A549 (cell line): ENCODE measurements at regions not wholly inside any gene's neighbourhood (a gene's known extent, or its start where the extent isn't known, plus 50 kb on each side); places are given as distances from the start of the nearest gene placed in this dataset.

Source experiments
- ATAC-seq, 2 experiments: fragments of 200-7000 bp in 1 of 2; fragments of >200 bp in 1 of 2; cut with Nextera tagmentation in 1 of 2; cut with Tn5 transposase in 1 of 2; 3 replicates each; pipeline versions ENCODE4 v1.8.0 to v1.9.1; 2018 to 2020; ENCODE audit warnings: mild to moderate bottlenecking in 1 of 2, moderate library complexity in 1 of 2
- CTCF ChIA-PET: fragments of 300-600 bp; sonication (Branson Sonifier 250); formaldehyde crosslinking; extraction: SDS; loops from one replicate; lab custom pipeline; 2021; ENCODE audit warnings: antibody characterized with exemption, inconsistent platforms; lab: Yijun Ruan, JAX
- POLR2A ChIA-PET: fragments of 350-600 bp; formaldehyde crosslinking; extraction: SDS; loops from one replicate; lab custom pipeline; 2021; ENCODE audit warnings: antibody characterized with exemption, inconsistent platforms; lab: Yijun Ruan, JAX
- DNase-seq, 2 experiments: peaks; one replicate each; pipeline versions ENCODE4 v3.0.0 to v3.0.0-alpha.2; 2011 to 2016; ENCODE audit warnings: low read depth in 1 of 2, low spot score in 1 of 2
- FAIRE-seq: peaks from 2 replicates; lab custom pipeline; 2011; peaks lifted over from hg19 to GRCh38; lab: Jason Lieb, UNC
- H3K27ac ChIP-seq, 2 experiments: fragments of >200 bp; sonication (Bioruptor Twin); formaldehyde crosslinking; 3 replicates each; pipeline ENCODE4 v1.5.1; 2016 to 2017
- H3K4me1 ChIP-seq: fragments of >200 bp; sonication (Bioruptor Twin); formaldehyde crosslinking; 3 replicates; pipeline ENCODE4 v1.6.1; 2016
- H3K4me2 ChIP-seq: fragments of >200 bp; sonication (Bioruptor Twin); formaldehyde crosslinking; 3 replicates; pipeline ENCODE4 v1.6.1; 2016
- H3K4me3 ChIP-seq: fragments of >200 bp; sonication (Bioruptor Twin); formaldehyde crosslinking; 3 replicates; pipeline ENCODE4 v1.5.1; 2016
- H3K9me3 ChIP-seq: fragments of >200 bp; sonication (Bioruptor Twin); formaldehyde crosslinking; 3 replicates; pipeline ENCODE4 v1.6.1; 2016
- BHLHE40 ChIP-seq: IDR thresholded peaks from 2 replicates; pipeline ENCODE4 v1.6.1; 2012; ENCODE audit warnings: low read depth, low read length, inconsistent platforms
- CBX2 ChIP-seq: fragments of 200-600 bp; sonication (generic); IDR thresholded peaks from 2 replicates; pipeline ENCODE4 v1.6.1; 2016; ENCODE audit warnings: low read depth, mild to moderate bottlenecking, borderline replicate concordance
- CEBPB ChIP-seq, 2 experiments: fragments of >200 bp in 1 of 2; sonication (Bioruptor Twin) in 1 of 2; formaldehyde crosslinking in 1 of 2; IDR thresholded peaks; 2 replicates each; pipeline ENCODE4 v1.6.1; 2012 to 2016
- CHD2 ChIP-seq: fragments of 150-350 bp; IDR thresholded peaks from 2 replicates; pipeline ENCODE4 v1.6.1; 2014; ENCODE audit warnings: low read length; ENCODE audit not compliant: partially characterized antibody
- EHMT2 ChIP-seq: fragments of 200-600 bp; sonication (generic); IDR thresholded peaks from 2 replicates; pipeline ENCODE4 v1.6.1; 2016; ENCODE audit warnings: antibody characterized with exemption, low read depth, mild to moderate bottlenecking, moderate library complexity
- FOSB ChIP-seq: fragments of 250-450 bp; sonication (Bioruptor Pico); IDR thresholded peaks from 2 replicates; pipeline ENCODE4 v1.5.0; 2020; ENCODE audit warnings: mild to moderate bottlenecking, moderate library complexity
- FOSL2 ChIP-seq, 2 experiments: fragments of 450-650 bp in 1 of 2; fragments of >200 bp in 1 of 2; sonication (Bioruptor Twin) in 1 of 2; formaldehyde crosslinking; IDR thresholded peaks; 2 replicates each; pipeline versions ENCODE4 v1.5.0 to v1.6.1; 2016 to 2020; ENCODE audit warnings: mild to moderate bottlenecking in 1 of 2, moderate library complexity in 1 of 2
- FOXS1 ChIP-seq: fragments of 250-450 bp; sonication (Bioruptor Pico); IDR thresholded peaks from 2 replicates; pipeline ENCODE4 v1.5.0; 2020; ENCODE audit warnings: mild to moderate bottlenecking, moderate library complexity
- HDAC2 ChIP-seq: fragments of 200-600 bp; sonication (generic); IDR thresholded peaks from 2 replicates; pipeline ENCODE4 v1.6.1; 2016
- HEYL ChIP-seq: fragments of 250-450 bp; sonication (Bioruptor Pico); IDR thresholded peaks from 2 replicates; pipeline ENCODE4 v1.8.0; 2021; ENCODE audit warnings: mild to moderate bottlenecking, moderate library complexity
- HOXB13 ChIP-seq: fragments of 250-450 bp; sonication (Bioruptor Pico); IDR thresholded peaks from 2 replicates; pipeline ENCODE4 v1.5.0; 2020; ENCODE audit warnings: low read depth, mild to moderate bottlenecking, moderate library complexity
- MAZ ChIP-seq: fragments of 150-350 bp; IDR thresholded peaks from 2 replicates; pipeline ENCODE4 v1.6.1; 2014; ENCODE audit warnings: antibody characterized with exemption, low read depth, low read length, borderline replicate concordance
- MYC ChIP-seq: IDR thresholded peaks from 2 replicates; pipeline ENCODE4 v1.6.1; 2012; ENCODE audit warnings: mild to moderate bottlenecking, inconsistent platforms, low read length, improper control_type of control experiment, borderline replicate concordance
- NPAS2 ChIP-seq: fragments of 250-450 bp; sonication (Bioruptor Pico); IDR thresholded peaks from 2 replicates; pipeline ENCODE4 v1.8.0; 2022; ENCODE audit warnings: mild to moderate bottlenecking, moderate library complexity, borderline replicate concordance
- PHF8 ChIP-seq: fragments of 200-600 bp; sonication (generic); IDR thresholded peaks from 2 replicates; pipeline ENCODE4 v1.6.1; 2016; ENCODE audit warnings: low read depth, mild to moderate bottlenecking, antibody characterized with exemption, moderate library complexity, borderline replicate concordance
- RARB ChIP-seq: fragments of 250-450 bp; sonication (Bioruptor Pico); IDR thresholded peaks from 2 replicates; pipeline ENCODE4 v1.8.0; 2021; ENCODE audit warnings: mild to moderate bottlenecking, moderate library complexity
- RFX5 ChIP-seq: fragments of 450-650 bp; IDR thresholded peaks from 2 replicates; pipeline ENCODE4 v1.7.1; 2014; ENCODE audit warnings: antibody characterized with exemption, mild to moderate bottlenecking, moderate library complexity
- TFCP2L1 ChIP-seq: fragments of 250-450 bp; sonication (Bioruptor Pico); IDR thresholded peaks from 2 replicates; pipeline ENCODE4 v1.5.0; 2021; ENCODE audit warnings: mild to moderate bottlenecking
- USF2 ChIP-seq: fragments of 450-650 bp; IDR thresholded peaks from 2 replicates; pipeline ENCODE4 v1.6.1; 2014; ENCODE audit warnings: antibody characterized with exemption
- ZNF302 ChIP-seq: fragments of 250-450 bp; sonication (Bioruptor Pico); IDR thresholded peaks from 2 replicates; pipeline ENCODE4 v1.9.0; 2021; ENCODE audit warnings: inconsistent platforms, mild to moderate bottlenecking, moderate library complexity
- WGBS: methylation state at CpG from one replicate; pipeline ENCODE4 v1.1.6; 2017; ENCODE audit errors: missing lambda C conversion rate; 5-methylcytosine and 5-hydroxymethylcytosine counted together
- TF ChIP-seq, protein P1 (sequence below): fragments of >200 bp; sonication (Bioruptor Twin); formaldehyde crosslinking; IDR thresholded peaks from 2 replicates; pipeline ENCODE4 v1.6.1; 2016
- TF ChIP-seq, protein P2 (sequence below): fragments of 250-450 bp; sonication (Bioruptor Pico); IDR thresholded peaks from 2 replicates; pipeline ENCODE4 v1.5.0; 2021; ENCODE audit warnings: mild to moderate bottlenecking, moderate library complexity, borderline replicate concordance

DNA sequence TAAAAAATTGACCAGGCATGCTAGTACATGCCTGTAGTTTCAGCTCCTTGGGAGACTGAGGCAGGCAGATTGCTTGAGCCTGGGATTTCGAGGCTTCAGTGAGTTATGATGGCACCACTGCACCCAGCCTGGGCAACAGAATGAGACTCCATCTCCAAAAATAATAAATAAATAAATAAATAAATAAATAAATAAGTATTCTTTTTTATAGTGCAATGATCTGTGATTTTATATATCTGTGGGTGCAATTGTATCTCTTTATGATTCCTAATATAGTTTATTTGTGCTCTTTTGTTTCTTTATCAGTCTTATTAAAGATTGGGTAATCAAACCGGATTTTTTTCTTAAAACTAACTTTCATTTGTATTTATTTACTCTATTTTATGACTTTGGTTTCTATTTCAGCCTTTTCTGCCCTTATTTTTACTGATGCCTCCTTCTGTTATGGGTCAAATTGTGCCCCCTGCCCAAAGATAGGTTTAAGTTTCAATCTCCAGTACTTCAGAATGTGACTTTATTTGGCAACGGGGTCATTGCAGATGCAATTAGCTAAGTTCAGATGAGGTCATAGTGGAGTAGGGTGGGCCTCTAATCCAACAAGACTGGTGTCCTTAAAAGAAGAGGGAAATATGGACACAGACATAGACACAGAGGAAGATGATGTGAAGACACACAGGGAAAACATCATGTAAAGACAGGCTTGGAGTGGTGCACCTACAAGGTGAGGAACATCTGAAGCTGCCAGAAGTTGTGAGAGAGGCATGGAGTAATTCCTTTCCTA, 74.9 kb upstream of the CDC42BPA start:
- FAIRE-seq (peak; percentile 23), DNase-seq (no peak)
- ChIA-PET CTCF (interaction anchor here (1.9 kb wide), 1 partner anchor 45 kb away, joined by 3 read pairs; no protein-coding TSS in a partner anchor), POLR2A (no interaction called here)
- Histone ChIP-seq H3K27ac (no peak overlapping the region), H3K4me2 (no peak overlapping the region)
- TF ChIP-seq RARB (CRISPR knock-in tag) = no peak
- TF ChIP-seq MAZ = no peak
- TF ChIP-seq, protein P1, sequence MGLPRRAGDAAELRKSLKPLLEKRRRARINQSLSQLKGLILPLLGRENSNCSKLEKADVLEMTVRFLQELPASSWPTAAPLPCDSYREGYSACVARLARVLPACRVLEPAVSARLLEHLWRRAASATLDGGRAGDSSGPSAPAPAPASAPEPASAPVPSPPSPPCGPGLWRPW = no peak
- no peak for TF ChIP-seq FOXS1
- TF ChIP-seq RFX5 = no peak
- no peak for TF ChIP-seq NPAS2 (CRISPR knock-in tag)
- TF ChIP-seq HDAC2 = no peak
- no peak for TF ChIP-seq HEYL (CRISPR knock-in tag)
- no peak for TF ChIP-seq FOSL2 (IDR thresholded peaks at IDR 0.05)
- no peak for TF ChIP-seq FOSL2 (CRISPR knock-in tag; IDR thresholded peaks at IDR 0.05)
- TF ChIP-seq EHMT2 = no peak
- no peak for TF ChIP-seq CHD2
- TF ChIP-seq, all 56 proteins: peak for 0
- Histone ChIP-seq H3K9me3 (no peaks in the 10 kb centered on the region), H3K4me1 (peaks cover 14% of the 10 kb centered on the region; the same call in 2 of the 3 replicates), H3K4me3 (no peak overlapping the region)
- WGBS = 35% methylated on average over 3 of the region's 3 CpGs
- ATAC-seq = no peak

DNA sequence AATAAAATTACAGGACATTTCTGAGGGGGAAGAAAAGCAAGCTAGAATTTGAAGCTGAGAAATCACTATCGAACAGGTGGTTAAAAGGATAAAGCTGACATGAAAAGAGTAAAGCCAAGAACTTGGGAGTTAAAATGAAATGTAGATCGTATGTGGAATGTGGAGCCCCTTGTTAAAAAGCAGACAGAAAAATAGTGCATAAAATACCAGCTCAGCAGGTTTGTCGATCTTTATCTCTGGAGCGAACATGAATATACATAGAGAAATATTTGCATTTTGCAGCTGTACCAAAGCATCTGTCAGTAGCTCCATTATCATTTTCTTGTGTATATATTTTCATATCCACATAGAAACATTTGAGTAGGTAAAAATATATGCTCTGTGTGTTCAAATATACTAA, 73.6 kb upstream of the CDC42BPA start:
- DNase-seq = no peak
- no peak overlapping the region for H3K4me3 ChIP-seq
- no peaks in the 10 kb centered on the region for H3K9me3 ChIP-seq
- WGBS = 83% methylated on average over 4 of the region's 4 CpGs
- ATAC-seq = no peak
- POLR2A ChIA-PET = interaction anchor here (0.6 kb wide), 1 partner anchor 526 kb away, joined by 3 read pairs; no protein-coding TSS in a partner anchor
- peaks cover 11% of the 10 kb centered on the region; the same call in 2 of the 3 replicates for H3K4me1 ChIP-seq
- H3K4me2 ChIP-seq = no peak overlapping the region
- TF ChIP-seq MYC = no peak
- no peak for TF ChIP-seq HOXB13 (CRISPR knock-in tag)
- no peak for TF ChIP-seq CBX2
- TF ChIP-seq PHF8 = no peak
- TF ChIP-seq ZNF302 = no peak
- no peak for TF ChIP-seq CEBPB (IDR thresholded peaks at IDR 0.05)
- TF ChIP-seq, protein P2, sequence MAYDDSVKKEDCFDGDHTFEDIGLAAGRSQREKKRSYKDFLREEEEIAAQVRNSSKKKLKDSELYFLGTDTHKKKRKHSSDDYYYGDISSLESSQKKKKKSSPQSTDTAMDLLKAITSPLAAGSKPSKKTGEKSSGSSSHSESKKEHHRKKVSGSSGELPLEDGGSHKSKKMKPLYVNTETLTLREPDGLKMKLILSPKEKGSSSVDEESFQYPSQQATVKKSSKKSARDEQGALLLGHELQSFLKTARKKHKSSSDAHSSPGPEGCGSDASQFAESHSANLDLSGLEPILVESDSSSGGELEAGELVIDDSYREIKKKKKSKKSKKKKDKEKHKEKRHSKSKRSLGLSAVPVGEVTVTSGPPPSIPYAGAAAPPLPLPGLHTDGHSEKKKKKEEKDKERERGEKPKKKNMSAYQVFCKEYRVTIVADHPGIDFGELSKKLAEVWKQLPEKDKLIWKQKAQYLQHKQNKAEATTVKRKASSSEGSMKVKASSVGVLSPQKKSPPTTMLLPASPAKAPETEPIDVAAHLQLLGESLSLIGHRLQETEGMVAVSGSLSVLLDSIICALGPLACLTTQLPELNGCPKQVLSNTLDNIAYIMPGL (CRISPR knock-in tag) = no peak
- no peak for TF ChIP-seq RARB (CRISPR knock-in tag)
- no peak for TF ChIP-seq FOSB
- no peak for TF ChIP-seq BHLHE40
- TF ChIP-seq, all 56 proteins: peak for 0
- CTCF ChIA-PET = interaction anchor here (1.9 kb wide), 1 partner anchor 46 kb away, joined by 3 read pairs; no protein-coding TSS in a partner anchor
- no peak overlapping the region for H3K27ac ChIP-seq
- no peak for FAIRE-seq

- no peak for FAIRE-seq
- Histone ChIP-seq H3K27ac (no peak overlapping the region), H3K4me1 (peaks cover 11% of the 10 kb centered on the region; the same call in 2 of the 3 replicates), H3K4me3 (no peak overlapping the region), H3K9me3 (no peaks in the 10 kb centered on the region), H3K4me2 (no peak overlapping the region)
- ATAC-seq = no peak
- ChIA-PET POLR2A (no interaction called here), CTCF (interaction anchor here (1.9 kb wide), 1 partner anchor 47 kb away, joined by 3 read pairs; no protein-coding TSS in a partner anchor)
- TF ChIP-seq USF2 = no peak
- TF ChIP-seq TFCP2L1 (CRISPR knock-in tag) = no peak
- WGBS = 88% methylated on average over 4 of the region's 4 CpGs
- no peak for DNase-seq
Observed at GRCh38 chr1:227391211-227391610, 72.9 kb upstream of the CDC42BPA start.
